ENCODE measurements at regions not wholly inside any gene's neighbourhood (a gene's known extent, or its start where the extent isn't known, plus 50 kb on each side); places are given as distances from the start of the nearest gene placed in this dataset.
A peak's percentile ranks its signal among the peaks of the same experiment; 100 is the strongest.

DNA sequence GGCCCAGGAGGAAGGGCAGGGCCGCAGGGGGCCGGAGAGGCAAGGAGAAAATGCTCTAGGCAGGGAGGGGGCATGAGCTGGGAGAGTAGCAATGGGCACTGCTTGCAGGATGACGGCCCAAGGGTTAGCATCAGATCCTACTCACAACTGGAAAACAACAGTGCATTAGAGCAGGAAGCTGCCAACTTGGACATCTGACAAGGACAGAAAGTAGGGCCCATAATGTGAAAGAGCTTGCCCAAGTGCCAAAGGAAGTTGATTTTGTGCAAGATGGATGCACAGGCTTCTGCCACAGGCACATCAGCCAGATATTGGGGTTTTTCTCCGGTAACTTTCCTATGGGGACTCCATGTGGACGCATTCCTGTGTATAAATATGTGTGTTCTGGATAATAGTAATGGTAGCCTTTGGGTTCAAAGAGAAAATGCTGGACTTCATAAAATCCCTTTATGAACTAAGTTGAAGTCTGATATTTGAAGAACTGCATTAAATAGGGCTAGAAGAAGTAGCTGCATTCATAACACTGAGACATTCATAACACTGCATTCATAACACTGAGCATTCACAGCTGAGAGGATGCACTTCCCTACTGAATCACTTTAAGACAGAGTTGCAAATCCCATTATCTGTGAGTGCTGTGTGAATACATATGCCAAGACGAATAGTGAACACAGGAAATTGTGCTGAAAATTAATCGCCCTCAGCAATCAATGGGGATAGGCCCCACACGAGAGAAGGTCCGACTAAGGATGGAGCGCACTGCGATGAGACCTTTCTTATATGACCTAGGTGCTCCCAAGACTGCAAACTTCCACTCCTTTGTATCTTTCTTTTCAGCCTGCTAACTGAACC lies 235.6 kb upstream of the PRDM1 start:
- no peak for DNase-seq (ENCODE audit: low read depth in 2 of 2)

DNA sequence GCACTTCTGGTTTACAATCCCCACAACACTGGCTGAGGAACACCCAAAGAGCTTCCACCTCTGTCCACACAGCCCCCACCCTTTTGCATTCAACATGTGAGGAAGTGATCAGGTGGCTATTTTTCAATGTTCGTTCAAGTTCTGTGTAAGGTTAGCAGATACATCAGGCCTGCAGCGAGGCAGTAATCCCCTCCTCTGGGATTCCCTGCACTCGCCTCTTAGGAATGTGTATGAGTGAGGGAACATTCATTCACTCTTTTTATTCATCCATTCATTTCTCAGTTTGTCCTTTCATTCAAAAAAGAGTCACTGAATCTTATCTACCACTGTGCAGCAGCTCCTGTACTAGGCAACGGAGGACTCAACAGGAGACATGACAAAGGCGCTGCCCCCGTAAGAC lies 236.4 kb upstream of the PRDM1 start:
- no peak for DNase-seq (ENCODE audit: low read depth in 2 of 2)

DNA sequence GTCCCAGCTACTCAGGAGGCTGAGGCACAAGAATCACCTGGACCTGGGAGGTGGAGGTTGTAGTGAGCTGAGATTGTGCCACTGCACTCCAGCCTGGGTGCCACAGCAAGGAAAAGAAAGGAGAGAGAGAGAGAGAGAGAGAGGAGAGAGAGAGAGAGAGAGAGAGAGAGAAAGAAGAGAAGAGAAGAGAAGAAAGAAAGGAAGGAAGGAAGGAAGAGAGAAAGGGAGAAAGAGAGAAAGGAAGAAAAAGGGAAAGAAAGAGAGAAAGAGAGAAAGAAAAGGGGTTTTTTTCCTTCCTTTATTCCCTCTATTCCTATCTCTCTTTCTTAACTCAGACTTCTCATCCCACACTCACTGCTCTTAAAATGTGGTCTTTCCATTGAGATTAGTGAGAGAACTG lies 238.7 kb upstream of the PRDM1 start:
- DNase-seq (ENCODE audit: low read depth in 2 of 2): no peak

DNA sequence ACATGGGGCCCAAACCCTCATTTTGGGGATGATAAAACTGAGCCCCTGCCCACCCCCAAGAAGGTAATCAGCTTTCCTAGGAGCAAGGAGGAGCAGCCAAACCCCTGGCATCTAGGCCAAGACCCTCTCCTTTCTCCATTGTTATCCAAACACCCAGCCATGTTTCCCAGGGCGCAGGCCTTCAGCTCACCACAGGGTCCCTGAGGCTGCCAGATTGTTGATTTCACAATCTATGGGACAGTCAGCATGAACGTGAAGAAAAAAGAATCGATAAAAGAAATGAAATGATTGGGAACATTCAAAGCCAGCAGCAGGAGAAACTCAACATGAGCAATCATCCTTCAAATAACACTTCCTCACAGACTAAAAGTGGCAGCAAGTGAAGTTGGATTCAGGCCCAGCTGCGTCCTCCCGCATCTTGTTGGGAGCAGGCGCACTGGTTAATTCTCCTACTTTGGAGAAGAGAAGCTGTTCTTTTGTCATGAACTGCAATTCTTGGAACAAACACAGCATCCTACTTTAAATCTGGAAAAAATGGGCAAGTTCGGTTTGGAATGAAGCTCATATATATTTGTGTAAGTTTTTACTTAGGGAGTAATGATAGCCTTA lies 241.8 kb upstream of the PRDM1 start:
- no peak for DNase-seq (ENCODE audit: low read depth in 2 of 2)

DNA sequence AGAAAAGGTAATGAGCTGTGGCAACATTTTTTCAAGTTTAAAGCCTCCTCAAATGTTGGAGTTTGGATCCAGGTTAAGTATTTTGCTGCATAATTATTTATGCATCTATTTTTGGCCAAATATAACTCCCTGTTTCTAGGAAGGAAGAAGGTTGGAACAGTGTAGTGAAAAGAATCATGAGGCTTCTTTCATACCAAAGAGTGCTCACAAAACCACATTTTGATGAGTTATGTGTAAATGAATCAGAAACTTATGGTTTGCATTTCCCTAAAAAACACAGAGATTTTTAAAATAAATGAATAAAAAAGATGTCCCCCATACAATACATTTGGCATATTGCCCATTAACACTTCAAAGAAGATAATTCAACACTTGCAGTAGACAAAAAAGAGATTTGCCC lies 246.9 kb upstream of the PRDM1 start:
- no peak for DNase-seq (ENCODE audit: low read depth in 2 of 2)

DNA sequence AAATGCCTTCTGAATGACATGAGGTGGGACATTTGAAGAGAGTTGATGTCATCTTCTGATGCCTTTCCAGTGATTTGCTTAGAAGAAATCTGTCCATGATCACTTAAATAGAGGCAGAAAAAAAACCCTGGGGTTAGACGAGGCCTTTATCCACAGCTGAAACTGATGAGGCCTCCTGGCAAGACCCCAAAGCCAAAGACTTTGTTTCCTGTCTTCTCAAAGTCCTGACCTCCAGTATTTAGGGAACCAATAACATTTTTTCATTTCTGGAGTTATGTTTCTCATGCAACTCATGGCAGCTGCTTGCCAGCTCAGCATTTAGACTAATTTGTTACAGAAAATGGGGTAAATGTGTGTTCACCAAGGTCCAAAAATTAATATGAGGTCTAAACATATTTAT lies 248.0 kb upstream of the PRDM1 start:
- DNase-seq (ENCODE audit: low read depth in 2 of 2): no peak

DNA sequence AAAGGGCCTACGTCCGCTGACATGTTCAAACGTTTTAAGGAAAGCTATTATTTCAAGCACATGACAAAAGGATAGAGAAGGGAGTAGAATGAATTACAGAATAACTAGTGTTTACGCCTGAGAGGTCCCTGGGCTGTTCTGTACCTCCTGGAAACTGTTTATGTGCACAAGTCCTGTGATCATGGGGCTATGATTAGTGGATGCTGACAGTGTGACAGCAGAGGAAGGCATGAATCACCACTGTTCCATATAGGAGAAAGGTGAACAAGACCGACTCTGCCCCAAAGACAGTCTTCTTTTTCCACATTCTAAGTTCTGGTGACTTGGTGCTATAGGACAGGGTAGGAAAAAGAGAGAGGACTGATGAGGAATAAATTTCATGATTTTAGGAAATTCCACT lies 249.2 kb upstream of the PRDM1 start:
- DNase-seq (ENCODE audit: low read depth in 2 of 2): no peak

DNA sequence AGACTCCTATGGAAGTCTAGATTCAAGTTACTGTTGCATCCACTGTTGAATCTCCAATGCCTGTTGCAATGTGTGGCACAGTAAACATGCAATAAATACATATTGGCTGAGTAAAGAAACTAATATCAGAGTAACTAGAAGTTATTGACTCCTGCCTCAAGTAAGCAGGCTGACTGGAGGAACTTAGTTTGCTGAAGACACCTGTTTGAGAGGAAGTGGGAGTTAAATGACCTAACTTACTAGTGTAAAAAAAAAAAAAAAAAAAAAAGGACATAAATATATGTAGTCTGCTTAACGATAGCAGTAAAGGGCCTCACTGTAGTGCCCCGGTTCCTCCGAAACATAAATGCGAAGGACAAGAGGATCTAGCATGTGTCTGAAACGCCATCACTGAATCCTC lies 249.8 kb upstream of the PRDM1 start:
- no peak for DNase-seq (ENCODE audit: low read depth in 2 of 2)

DNA sequence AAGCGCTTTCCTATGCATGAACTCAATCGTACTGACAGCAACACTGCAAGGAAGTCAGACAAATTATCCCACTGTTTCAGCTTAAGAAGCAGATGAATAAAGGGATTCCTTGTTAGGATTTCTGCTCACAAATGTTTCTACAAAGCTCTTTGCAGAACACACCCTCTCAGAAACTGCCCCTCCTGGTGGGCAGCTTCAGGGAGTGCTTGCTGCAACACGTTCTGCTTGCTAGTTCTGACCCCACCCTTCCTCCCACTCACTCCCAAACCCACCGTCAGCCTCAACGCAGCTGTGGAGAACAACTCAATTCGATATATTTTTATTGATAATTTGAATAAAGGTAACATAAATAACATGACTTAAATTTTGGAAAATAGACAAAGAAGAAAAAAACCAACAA lies 250.8 kb upstream of the PRDM1 start:
- DNase-seq (ENCODE audit: low read depth in 2 of 2): peak in 1 of 2 donors; percentile 1

DNA sequence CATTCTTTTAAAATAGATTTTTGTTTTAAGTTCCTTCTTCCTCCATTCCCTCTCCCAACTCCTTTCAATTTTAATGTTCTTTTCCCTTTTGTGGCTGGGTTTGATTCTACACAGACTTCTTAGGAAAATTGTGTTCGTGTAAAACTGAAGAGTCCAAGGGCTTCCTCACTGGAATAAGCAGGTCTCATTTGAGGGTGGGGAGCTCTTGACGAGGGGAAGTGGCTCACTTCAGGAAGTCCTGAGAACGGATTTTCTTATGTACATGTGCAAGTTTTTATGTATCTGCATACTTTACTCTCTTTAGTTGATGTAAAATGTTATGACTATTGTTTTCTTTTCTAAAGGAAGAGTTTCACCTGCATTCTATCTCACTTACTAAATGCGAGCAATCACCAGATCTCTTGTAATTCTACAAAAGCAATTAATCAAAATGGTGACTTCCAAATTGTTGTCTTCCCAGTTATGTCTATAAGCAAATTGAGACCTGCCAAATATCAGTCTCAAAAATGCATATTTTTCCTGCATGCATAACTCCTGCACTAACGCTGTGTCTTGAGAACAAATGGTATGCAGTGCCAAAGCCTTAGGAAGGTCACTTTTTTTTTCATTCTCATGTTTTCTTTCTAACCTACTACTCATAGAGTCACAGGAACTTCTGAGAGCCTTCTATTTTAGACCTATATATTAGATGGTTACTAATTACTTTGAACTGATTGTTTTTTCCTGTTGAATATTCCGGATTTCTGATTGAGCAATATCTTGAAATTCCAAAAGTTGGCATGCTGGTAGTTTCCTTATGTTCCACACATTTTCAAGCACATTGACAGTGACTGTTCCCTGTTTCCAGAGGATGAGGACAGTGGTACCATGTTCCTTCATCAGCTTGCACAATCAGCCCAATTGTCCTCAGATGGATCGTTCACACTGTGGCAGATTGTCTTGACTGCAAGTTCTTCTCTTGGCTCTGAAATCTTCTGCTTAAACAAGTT lies 251.9 kb upstream of the PRDM1 start:
- DNase-seq (ENCODE audit: low read depth in 2 of 2): no peak

DNA sequence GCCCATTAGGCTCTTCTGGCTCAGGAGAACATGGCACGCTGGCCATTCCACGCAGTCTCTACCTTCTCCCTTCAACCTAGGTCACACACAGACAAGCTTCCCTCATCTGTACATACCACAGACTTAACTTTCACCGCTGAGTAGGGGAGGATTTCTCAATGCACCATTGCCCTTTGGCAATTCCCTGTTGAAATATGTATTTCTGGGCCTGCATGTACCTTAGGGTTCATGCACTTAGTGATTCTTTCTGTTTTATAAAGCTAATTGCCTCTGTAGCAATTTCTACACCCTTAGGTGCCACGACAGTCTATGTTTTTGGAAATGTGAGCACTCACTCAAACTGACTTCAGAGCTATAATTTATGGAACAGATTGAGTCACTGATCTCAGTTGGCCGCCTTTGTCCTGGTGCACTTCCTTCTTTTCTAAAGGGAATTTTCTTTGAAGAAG lies 253.8 kb upstream of the PRDM1 start:
- no peak for DNase-seq (ENCODE audit: low read depth in 2 of 2)

DNA sequence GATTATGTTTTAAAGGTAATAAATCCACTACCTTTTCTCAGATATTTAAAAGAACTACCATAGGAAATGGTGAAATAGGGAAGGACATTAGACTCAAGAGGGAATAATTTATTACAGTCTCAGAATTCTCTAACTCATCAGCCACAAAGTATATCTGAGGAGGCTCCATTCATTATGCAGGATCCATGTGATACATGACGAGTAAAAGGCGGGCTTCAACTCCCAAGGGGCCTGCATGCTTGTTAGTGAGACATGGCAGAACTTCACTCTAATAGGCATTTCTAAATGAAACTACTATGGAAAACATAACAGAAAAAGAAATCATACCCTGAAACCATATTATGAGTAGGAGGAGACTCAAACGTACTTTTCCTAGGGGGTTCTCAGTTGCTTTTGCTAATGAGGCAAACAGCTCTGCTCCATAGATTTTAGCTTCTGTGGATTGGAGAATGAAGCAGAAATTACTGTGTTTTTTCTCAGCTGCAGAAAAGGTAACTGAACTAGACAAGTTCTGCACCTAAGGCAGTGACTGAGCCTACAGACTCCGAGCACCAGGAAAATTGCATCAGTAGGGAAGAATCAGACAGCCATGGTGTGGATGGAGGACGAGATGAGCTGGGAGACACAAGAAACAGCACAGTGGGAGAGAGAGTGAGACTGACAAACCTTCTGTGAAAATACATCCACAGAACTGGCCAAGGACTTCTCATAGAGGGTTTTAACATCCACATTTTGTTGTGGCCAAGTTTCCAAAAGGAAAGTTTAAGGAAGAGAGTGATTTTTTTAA lies 254.6 kb upstream of the PRDM1 start:
- no peak for DNase-seq (ENCODE audit: low read depth in 2 of 2)

DNA sequence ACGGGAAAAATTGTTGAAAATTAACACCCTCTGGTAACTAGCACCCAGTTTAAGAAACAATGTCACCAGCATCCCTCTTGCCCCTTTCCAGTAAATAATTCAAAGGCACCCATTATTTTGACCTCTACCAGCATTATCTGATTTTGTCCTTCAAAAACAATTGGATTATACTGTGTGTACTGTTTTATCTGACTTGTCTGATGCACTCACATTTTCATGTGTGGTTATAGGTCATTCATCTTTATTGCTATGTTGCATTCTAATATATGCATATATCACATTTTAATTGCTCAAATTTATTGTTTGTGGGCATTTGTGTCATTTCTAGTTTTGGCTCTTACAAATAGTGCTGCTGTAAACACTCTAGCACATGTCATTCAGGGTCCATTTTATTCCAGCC lies 260.9 kb upstream of the PRDM1 start:
- DNase-seq (ENCODE audit: low read depth in 2 of 2): no peak

DNA sequence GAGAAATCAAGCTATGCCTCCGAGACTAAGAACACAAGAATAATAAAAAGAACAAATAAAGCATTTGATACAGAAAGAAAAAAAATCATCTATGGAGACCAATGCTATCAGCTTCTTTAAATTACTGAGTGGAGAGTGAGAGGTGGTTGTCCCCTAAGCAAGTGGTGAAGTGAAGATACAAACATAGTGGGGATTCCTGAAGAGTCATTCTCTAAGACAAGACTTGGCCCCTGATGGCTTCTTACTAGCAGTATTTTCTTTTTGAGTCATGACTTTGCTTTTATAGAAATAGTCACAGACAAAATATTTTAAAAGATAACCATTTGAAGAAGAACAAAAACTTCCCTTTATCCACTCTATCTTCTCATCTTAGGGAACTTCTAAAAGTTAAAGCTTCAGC lies 261.4 kb upstream of the PRDM1 start:
- no peak for DNase-seq (ENCODE audit: low read depth in 2 of 2)

DNA sequence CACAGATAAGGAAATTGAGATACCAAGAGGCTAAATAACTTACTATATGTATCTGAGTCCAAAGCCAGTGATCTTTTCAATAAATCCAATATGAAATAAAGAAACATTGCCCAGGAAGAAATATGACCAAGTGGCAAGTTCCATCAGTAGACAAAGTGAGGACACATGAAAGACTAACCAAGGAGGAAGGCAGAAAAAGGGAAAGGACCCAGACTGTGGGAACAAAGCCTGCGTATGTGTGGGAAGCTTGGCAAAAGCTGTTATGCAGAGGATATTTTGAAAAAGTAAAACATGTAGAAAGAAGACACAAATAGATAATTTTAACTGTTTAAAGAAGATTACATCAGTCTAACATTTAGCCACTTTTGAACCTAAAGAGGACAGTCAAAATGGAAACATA lies 264.4 kb upstream of the PRDM1 start:
- DNase-seq (ENCODE audit: low read depth in 2 of 2): no peak

DNA sequence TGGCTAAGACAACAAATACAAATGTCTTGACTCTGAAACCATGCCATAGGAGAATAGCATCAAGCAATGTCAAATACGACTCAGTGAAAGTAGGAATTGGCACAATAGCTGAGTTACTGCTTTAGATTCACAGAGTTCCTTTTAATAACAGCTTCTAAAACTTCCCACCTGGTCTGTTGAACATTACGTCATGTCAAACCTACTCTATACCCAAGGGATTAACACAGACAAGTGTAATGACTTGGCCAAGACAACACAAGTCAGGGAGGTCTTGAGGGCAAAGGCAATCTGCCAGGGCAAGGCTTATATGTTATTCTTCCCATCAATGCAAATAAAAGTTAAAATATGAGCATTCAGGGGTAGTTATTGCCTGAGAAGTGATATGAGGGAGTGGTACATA lies 265.1 kb upstream of the PRDM1 start:
- no peak for DNase-seq (ENCODE audit: low read depth in 2 of 2)

DNA sequence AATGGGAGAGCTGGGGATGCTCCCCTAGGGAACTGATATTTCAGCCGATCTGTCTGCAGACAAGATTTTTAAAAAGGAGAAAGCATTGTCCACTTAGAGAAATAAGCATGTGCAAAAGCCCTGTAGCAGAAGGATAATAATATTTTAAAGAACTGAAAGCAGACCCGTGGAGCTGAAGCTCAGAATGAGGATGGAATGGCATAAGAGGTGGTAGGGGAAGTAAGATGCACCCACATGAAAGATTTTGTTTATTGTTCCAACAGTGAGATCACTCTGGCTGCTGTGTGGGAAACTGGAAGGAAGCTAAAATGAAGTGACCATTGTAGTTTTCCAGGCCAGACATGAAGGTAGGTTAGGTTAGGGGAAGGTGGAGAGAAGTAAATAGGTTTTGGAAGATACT lies 266.4 kb upstream of the PRDM1 start:
- no peak for DNase-seq (ENCODE audit: low read depth in 2 of 2)

DNA sequence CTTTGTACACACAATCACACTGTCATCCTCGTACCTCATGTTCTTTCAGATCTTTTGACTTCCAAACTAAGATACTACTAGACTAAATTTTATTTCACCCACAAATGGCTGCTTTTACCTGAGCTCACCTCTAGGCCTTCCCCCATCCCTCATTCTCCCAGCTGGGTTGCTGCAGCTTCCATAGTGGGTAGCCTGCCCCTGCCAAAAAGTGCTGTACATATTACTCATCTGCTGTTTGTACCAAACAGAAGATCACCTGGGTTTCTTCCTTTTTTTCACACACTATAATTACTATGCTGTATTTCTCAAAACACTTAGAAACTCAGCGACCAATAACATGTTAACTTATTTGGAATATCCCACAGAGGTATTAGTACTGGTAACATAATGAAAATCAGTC lies 267.6 kb upstream of the PRDM1 start:
- DNase-seq (ENCODE audit: low read depth in 2 of 2): no peak

DNA sequence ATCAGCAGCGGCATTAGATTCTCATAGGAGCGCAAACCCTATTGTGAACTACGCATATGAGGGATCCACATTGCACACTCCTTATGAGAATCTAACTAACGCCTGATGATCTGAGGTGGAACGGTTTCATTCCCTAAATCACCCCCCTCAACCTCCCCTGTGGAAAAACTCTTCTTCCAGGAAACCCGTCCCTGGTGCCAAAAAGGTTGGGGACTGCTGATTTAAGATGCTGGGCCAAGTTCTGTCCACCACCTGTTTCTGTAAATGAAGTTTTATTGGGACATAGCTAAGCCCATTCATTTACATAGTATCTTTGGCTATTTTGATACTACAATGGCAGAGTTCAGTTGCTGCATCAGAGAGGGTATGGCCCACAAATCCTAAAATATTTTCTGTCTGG lies 268.2 kb upstream of the PRDM1 start:
- no peak for DNase-seq (ENCODE audit: low read depth in 2 of 2)

DNA sequence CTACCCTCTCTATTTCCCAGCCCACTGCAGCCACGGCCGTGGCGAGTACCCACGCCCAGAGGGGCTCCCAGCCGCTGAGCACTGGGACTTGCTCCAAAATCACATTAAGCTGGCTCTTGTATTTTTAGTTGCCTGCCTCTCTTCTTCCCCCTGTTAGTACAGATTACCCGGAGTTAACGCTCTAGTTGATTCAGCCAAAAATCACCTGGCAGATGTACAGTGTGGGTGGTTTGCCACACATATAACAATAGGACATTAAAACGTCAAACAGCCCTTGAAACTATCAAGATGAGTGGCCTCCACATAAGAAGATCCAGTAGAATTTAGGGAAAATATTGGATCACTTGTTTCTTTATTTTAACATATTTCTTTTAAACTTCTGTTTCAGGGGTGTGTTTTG lies 268.8 kb upstream of the PRDM1 start:
- no peak for DNase-seq (ENCODE audit: low read depth in 2 of 2)

DNA sequence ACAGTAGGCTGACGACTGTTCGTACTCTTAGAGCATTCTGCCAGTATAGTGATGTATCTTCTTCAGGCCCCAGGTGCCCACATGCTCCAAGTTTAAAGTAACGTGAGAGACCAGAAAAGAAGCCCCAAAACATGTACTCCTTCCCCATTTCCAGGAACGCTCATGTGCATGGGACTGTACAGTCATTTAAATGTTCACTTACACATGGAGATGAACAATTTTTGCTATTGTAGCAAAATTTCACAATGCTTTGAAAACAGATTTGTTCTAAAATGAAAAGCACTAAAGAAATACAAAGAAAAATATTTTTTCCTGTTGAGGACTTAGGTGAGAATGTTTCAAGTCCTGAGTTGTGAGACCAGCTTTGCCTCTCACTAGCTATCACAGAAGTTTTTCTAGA lies 269.3 kb upstream of the PRDM1 start:
- DNase-seq (ENCODE audit: low read depth in 2 of 2): no peak

Measured in activated CD8-positive, alpha-beta memory T cell treated with anti-CD3 and anti-CD28 coated beads for 4 hours (primary cell).